ENCODE measurements at regions not wholly inside any gene's neighbourhood (a gene's known extent, or its start where the extent isn't known, plus 50 kb on each side); places are given as distances from the start of the nearest gene placed in this dataset.

- Histone ChIP-seq H3K9me3 (ENCODE audit: low read depth, low read length, poor library complexity, severe bottlenecking) (no peaks in the 10 kb centered on the region), H3K4me1 (ENCODE audit: insufficient read depth, low read length, poor library complexity, severe bottlenecking) (no peaks in the 10 kb centered on the region), H3K27ac (ENCODE audit: low read depth, low read length, poor library complexity, severe bottlenecking) (no peak overlapping the region), H3K27me3 (replicated peaks; ENCODE audit: insufficient read depth, low read depth, low read length, poor library complexity) (no peaks in the 10 kb centered on the region), H3K36me3 (ENCODE audit: insufficient read depth, low read length, poor library complexity, severe bottlenecking) (no peaks in the 10 kb centered on the region), H3K4me3 (ENCODE audit: low read depth, low read length, poor library complexity, severe bottlenecking) (no peak overlapping the region)
- no peak for DNase-seq (ENCODE audit: low spot score)
- CTCF ChIA-PET = no interaction called here
- no TSS peak for BruUV-seq (replicated peaks)
- POLR2A ChIA-PET (ENCODE audit: low non-redundant PET) = no interaction called here
- intact Hi-C loops (cut with micrococcal nuclease; ENCODE audit: unreplicated experiment) = no loop called here
- TF ChIP-seq CTCF (conservative IDR thresholded peaks at IDR 0.05; ENCODE audit: low read depth, low read length) (no peak), EZH2 (IDR thresholded peaks at IDR 0.05; ENCODE audit: borderline replicate concordance, low read depth, low read length, poor library complexity, severe bottlenecking) (no peak)
Measured at GRCh38 chr6:144624246-144624645, 339.1 kb downstream of the UTRN start.

GRCh38 chr6:144624716-144625115, 339.6 kb downstream of the UTRN start:
- intact Hi-C loops (cut with micrococcal nuclease; ENCODE audit: unreplicated experiment) = no loop called here
- BruUV-seq (replicated peaks) = no TSS peak
- no peak for TF ChIP-seq CTCF (conservative IDR thresholded peaks at IDR 0.05; ENCODE audit: low read depth, low read length)
- no peak for TF ChIP-seq EZH2 (IDR thresholded peaks at IDR 0.05; ENCODE audit: borderline replicate concordance, low read depth, low read length, poor library complexity, severe bottlenecking)

GRCh38 chr6:144630857-144631256, 345.7 kb downstream of the UTRN start:
- H3K36me3 ChIP-seq (ENCODE audit: insufficient read depth, low read length, poor library complexity, severe bottlenecking) = no peaks in the 10 kb centered on the region
- POLR2A ChIA-PET (ENCODE audit: low non-redundant PET) = no interaction called here
- H3K27ac ChIP-seq (ENCODE audit: low read depth, low read length, poor library complexity, severe bottlenecking) = no peak overlapping the region
- no peak for TF ChIP-seq CTCF (conservative IDR thresholded peaks at IDR 0.05; ENCODE audit: low read depth, low read length)
- intact Hi-C loops (cut with micrococcal nuclease; ENCODE audit: unreplicated experiment) = no loop called here
- no peak overlapping the region for H3K4me3 ChIP-seq (ENCODE audit: low read depth, low read length, poor library complexity, severe bottlenecking)
- H3K4me1 ChIP-seq (ENCODE audit: insufficient read depth, low read length, poor library complexity, severe bottlenecking) = no peaks in the 10 kb centered on the region
- H3K27me3 ChIP-seq (replicated peaks; ENCODE audit: insufficient read depth, low read depth, low read length, poor library complexity) = no peaks in the 10 kb centered on the region
- no TSS peak for BruUV-seq (replicated peaks)
- no peaks in the 10 kb centered on the region for H3K9me3 ChIP-seq (ENCODE audit: low read depth, low read length, poor library complexity, severe bottlenecking)
- no peak for DNase-seq (ENCODE audit: low spot score)
- CTCF ChIA-PET = no interaction called here

More at GRCh38 chr6:144624716-144625115, 339.6 kb downstream of the UTRN start:
- H3K27ac ChIP-seq (ENCODE audit: low read depth, low read length, poor library complexity, severe bottlenecking) = no peak overlapping the region
- no peaks in the 10 kb centered on the region for H3K9me3 ChIP-seq (ENCODE audit: low read depth, low read length, poor library complexity, severe bottlenecking)
- ChIA-PET CTCF (no interaction called here), POLR2A (ENCODE audit: low non-redundant PET) (no interaction called here)
- DNase-seq (ENCODE audit: low spot score) = no peak
- H3K4me3 ChIP-seq (ENCODE audit: low read depth, low read length, poor library complexity, severe bottlenecking) = no peak overlapping the region
- no peaks in the 10 kb centered on the region for H3K27me3 ChIP-seq (replicated peaks; ENCODE audit: insufficient read depth, low read depth, low read length, poor library complexity)
- H3K36me3 ChIP-seq (ENCODE audit: insufficient read depth, low read length, poor library complexity, severe bottlenecking) = no peaks in the 10 kb centered on the region
- no peaks in the 10 kb centered on the region for H3K4me1 ChIP-seq (ENCODE audit: insufficient read depth, low read length, poor library complexity, severe bottlenecking)
